OCI-LY1 (cell line): ENCODE measurements at regions not wholly inside any gene's neighbourhood (a gene's known extent, or its start where the extent isn't known, plus 50 kb on each side); places are given as distances from the start of the nearest gene placed in this dataset.

Experiments
- CTCF ChIP-seq: fragments of 200-600 bp; sonication (generic), shearing (Covaris generic); IDR thresholded peaks from 2 replicates; pipeline ENCODE4 v1.5.1; 2017; ENCODE audit warnings: mild to moderate bottlenecking, antibody characterized with exemption, low read length, moderate library complexity, mixed read lengths
- EZH2 ChIP-seq: fragments of 200-600 bp; sonication (generic), shearing (Covaris generic); IDR thresholded peaks from 2 replicates; pipeline ENCODE4 v1.8.0; 2017; ENCODE audit warnings: borderline replicate concordance, mixed run types, mild to moderate bottlenecking, antibody characterized with exemption, low read length, moderate library complexity, mixed read lengths

GRCh38 chr5:60349891-60350415 lies 350.0 kb downstream of the DEPDC1B start:
- no peak for TF ChIP-seq CTCF
- no peak for TF ChIP-seq EZH2
